ENCODE measurements at regions not wholly inside any gene's neighbourhood (a gene's known extent, or its start where the extent isn't known, plus 50 kb on each side); places are given as distances from the start of the nearest gene placed in this dataset.

GRCh38 chr3:167909952-167910351, 174.4 kb downstream of the SERPINI1 start:
- no peaks in the 10 kb centered on the region for H3K27me3 ChIP-seq
- intact Hi-C loops (cut with DNase I; ENCODE audit: low total_unique reads): no loop called here
- DNase-seq: no peak
- H3K9me3 ChIP-seq: no peaks in the 10 kb centered on the region
- TF ChIP-seq POLR2A (IDR thresholded peaks at IDR 0.05) (no peak), CTCF (IDR thresholded peaks at IDR 0.05) (no peak)
- no peaks in the 10 kb centered on the region for H3K36me3 ChIP-seq
- no peaks in the 10 kb centered on the region for H3K4me1 ChIP-seq
- H3K4me3 ChIP-seq: no peak overlapping the region
- no peak overlapping the region for H3K27ac ChIP-seq

GRCh38 chr3:167909504-167909896, 174.0 kb downstream of the SERPINI1 start:
- H3K4me1 ChIP-seq: no peaks in the 10 kb centered on the region
- no peaks in the 10 kb centered on the region for H3K9me3 ChIP-seq
- H3K27me3 ChIP-seq: no peaks in the 10 kb centered on the region
- no peak for DNase-seq
- TF ChIP-seq CTCF (IDR thresholded peaks at IDR 0.05) (no peak), POLR2A (IDR thresholded peaks at IDR 0.05) (no peak)
- H3K4me3 ChIP-seq: no peak overlapping the region
- H3K36me3 ChIP-seq: no peaks in the 10 kb centered on the region
- H3K27ac ChIP-seq: no peak overlapping the region
- intact Hi-C loops (cut with DNase I; ENCODE audit: low total_unique reads): no loop called here

GRCh38 chr3:167908746-167909503, 173.4 kb downstream of the SERPINI1 start:
- no peaks in the 10 kb centered on the region for H3K36me3 ChIP-seq
- DNase-seq: no peak
- no peak overlapping the region for H3K27ac ChIP-seq
- H3K4me3 ChIP-seq: no peak overlapping the region
- no peak for TF ChIP-seq CTCF (IDR thresholded peaks at IDR 0.05)
- TF ChIP-seq POLR2A (IDR thresholded peaks at IDR 0.05): no peak
- no peaks in the 10 kb centered on the region for H3K9me3 ChIP-seq
- H3K4me1 ChIP-seq: no peaks in the 10 kb centered on the region
- intact Hi-C loops (cut with DNase I; ENCODE audit: low total_unique reads): no loop called here
- no peaks in the 10 kb centered on the region for H3K27me3 ChIP-seq

- Histone ChIP-seq H3K27ac (no peak overlapping the region), H3K4me1 (no peaks in the 10 kb centered on the region), H3K27me3 (no peaks in the 10 kb centered on the region), H3K36me3 (no peaks in the 10 kb centered on the region), H3K9me3 (no peaks in the 10 kb centered on the region), H3K4me3 (no peak overlapping the region)
- intact Hi-C loops (cut with DNase I; ENCODE audit: low total_unique reads): no loop called here
- TF ChIP-seq CTCF (IDR thresholded peaks at IDR 0.05): no peak
- TF ChIP-seq POLR2A (IDR thresholded peaks at IDR 0.05): no peak
- DNase-seq: no peak
These were observed 172.7 kb downstream of the SERPINI1 start for GRCh38 chr3:167908221-167908620.

- Histone ChIP-seq H3K27me3 (no peaks in the 10 kb centered on the region), H3K4me3 (no peak overlapping the region), H3K4me1 (no peaks in the 10 kb centered on the region), H3K36me3 (no peaks in the 10 kb centered on the region), H3K27ac (no peak overlapping the region), H3K9me3 (no peaks in the 10 kb centered on the region)
- intact Hi-C loops (cut with DNase I; ENCODE audit: low total_unique reads): no loop called here
- no peak for DNase-seq
- no peak for TF ChIP-seq POLR2A (IDR thresholded peaks at IDR 0.05)
- TF ChIP-seq CTCF (IDR thresholded peaks at IDR 0.05): no peak
These were observed 165.6 kb downstream of the SERPINI1 start for GRCh38 chr3:167901138-167901537.
